ENCODE measurements at regions not wholly inside any gene's neighbourhood (a gene's known extent, or its start where the extent isn't known, plus 50 kb on each side); places are given as distances from the start of the nearest gene placed in this dataset.

DNA sequence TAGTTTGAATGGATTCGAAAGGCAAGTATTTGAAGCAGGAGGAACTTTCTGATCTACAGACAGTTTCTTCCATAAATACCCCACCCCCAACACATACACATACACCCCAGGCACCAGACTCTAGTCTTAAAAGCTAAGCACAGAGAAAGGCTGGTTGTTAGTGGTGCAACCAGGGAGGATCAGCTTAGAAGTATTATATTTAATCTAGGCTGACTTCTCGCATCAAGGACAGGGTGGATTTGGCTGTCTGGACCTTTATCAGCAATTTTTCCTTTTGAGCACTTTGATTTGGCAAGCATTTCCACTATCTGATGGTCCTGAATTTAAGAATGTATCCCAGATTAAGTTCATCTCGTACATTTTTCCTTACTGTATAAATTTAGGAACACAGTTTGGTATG, 1489.8 kb upstream of the FLRT2 start (continued):
- TF ChIP-seq, protein P1, sequence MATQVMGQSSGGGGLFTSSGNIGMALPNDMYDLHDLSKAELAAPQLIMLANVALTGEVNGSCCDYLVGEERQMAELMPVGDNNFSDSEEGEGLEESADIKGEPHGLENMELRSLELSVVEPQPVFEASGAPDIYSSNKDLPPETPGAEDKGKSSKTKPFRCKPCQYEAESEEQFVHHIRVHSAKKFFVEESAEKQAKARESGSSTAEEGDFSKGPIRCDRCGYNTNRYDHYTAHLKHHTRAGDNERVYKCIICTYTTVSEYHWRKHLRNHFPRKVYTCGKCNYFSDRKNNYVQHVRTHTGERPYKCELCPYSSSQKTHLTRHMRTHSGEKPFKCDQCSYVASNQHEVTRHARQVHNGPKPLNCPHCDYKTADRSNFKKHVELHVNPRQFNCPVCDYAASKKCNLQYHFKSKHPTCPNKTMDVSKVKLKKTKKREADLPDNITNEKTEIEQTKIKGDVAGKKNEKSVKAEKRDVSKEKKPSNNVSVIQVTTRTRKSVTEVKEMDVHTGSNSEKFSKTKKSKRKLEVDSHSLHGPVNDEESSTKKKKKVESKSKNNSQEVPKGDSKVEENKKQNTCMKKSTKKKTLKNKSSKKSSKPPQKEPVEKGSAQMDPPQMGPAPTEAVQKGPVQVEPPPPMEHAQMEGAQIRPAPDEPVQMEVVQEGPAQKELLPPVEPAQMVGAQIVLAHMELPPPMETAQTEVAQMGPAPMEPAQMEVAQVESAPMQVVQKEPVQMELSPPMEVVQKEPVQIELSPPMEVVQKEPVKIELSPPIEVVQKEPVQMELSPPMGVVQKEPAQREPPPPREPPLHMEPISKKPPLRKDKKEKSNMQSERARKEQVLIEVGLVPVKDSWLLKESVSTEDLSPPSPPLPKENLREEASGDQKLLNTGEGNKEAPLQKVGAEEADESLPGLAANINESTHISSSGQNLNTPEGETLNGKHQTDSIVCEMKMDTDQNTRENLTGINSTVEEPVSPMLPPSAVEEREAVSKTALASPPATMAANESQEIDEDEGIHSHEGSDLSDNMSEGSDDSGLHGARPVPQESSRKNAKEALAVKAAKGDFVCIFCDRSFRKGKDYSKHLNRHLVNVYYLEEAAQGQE (IDR thresholded peaks at IDR 0.05; ENCODE audit: unreplicated experiment), result no peak
- TF ChIP-seq, protein P2, sequence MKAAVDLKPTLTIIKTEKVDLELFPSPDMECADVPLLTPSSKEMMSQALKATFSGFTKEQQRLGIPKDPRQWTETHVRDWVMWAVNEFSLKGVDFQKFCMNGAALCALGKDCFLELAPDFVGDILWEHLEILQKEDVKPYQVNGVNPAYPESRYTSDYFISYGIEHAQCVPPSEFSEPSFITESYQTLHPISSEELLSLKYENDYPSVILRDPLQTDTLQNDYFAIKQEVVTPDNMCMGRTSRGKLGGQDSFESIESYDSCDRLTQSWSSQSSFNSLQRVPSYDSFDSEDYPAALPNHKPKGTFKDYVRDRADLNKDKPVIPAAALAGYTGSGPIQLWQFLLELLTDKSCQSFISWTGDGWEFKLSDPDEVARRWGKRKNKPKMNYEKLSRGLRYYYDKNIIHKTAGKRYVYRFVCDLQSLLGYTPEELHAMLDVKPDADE (IDR thresholded peaks at IDR 0.05), result no peak

DNA sequence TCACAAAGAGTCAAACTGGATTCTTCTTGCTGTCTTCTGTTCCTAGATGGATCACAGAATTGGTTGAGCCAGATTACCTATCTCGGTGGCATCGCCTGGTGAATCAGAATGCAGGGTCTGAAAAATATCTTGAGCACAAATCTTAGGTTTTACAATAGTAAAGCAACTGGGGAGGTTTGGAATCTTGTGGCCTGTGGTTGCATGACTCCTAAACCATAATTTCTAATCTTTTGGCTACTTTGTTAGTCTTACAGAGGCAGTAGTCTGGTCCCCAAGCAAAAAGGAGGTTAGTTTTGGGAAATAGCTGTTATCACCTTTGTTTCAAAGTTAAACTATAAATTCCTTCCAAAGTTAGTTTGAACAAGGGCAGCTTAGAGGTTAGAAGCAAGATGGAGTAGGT, 1488.5 kb upstream of the FLRT2 start:
- no peaks in the 10 kb centered on the region for H4K20me1 ChIP-seq (replicated peaks; ENCODE audit: insufficient read depth)
- no peaks in the 10 kb centered on the region for H3K79me2 ChIP-seq (replicated peaks; ENCODE audit: insufficient read depth)
- Mint-ChIP-seq H3K27me3 (ENCODE audit: insufficient read depth, low read depth, poor library complexity) (no peaks in the 10 kb centered on the region), H3K4me3 (no peak overlapping the region), H3K9me3 (no peaks in the 10 kb centered on the region), H3K27ac (no peak overlapping the region), H3K36me3 (ENCODE audit: low read depth) (no peaks in the 10 kb centered on the region), H3K4me1 (peaks cover 6% of the 10 kb centered on the region; the same call in 2 of the 3 replicates)
- TF ChIP-seq NANOG (IDR thresholded peaks at IDR 0.05; ENCODE audit: borderline replicate concordance), result no peak
- TF ChIP-seq ZNF114 (CRISPR knock-in tag; IDR thresholded peaks at IDR 0.05), result no peak
- TF ChIP-seq, protein P2 (IDR thresholded peaks at IDR 0.05), result no peak
- TF ChIP-seq, protein P3, sequence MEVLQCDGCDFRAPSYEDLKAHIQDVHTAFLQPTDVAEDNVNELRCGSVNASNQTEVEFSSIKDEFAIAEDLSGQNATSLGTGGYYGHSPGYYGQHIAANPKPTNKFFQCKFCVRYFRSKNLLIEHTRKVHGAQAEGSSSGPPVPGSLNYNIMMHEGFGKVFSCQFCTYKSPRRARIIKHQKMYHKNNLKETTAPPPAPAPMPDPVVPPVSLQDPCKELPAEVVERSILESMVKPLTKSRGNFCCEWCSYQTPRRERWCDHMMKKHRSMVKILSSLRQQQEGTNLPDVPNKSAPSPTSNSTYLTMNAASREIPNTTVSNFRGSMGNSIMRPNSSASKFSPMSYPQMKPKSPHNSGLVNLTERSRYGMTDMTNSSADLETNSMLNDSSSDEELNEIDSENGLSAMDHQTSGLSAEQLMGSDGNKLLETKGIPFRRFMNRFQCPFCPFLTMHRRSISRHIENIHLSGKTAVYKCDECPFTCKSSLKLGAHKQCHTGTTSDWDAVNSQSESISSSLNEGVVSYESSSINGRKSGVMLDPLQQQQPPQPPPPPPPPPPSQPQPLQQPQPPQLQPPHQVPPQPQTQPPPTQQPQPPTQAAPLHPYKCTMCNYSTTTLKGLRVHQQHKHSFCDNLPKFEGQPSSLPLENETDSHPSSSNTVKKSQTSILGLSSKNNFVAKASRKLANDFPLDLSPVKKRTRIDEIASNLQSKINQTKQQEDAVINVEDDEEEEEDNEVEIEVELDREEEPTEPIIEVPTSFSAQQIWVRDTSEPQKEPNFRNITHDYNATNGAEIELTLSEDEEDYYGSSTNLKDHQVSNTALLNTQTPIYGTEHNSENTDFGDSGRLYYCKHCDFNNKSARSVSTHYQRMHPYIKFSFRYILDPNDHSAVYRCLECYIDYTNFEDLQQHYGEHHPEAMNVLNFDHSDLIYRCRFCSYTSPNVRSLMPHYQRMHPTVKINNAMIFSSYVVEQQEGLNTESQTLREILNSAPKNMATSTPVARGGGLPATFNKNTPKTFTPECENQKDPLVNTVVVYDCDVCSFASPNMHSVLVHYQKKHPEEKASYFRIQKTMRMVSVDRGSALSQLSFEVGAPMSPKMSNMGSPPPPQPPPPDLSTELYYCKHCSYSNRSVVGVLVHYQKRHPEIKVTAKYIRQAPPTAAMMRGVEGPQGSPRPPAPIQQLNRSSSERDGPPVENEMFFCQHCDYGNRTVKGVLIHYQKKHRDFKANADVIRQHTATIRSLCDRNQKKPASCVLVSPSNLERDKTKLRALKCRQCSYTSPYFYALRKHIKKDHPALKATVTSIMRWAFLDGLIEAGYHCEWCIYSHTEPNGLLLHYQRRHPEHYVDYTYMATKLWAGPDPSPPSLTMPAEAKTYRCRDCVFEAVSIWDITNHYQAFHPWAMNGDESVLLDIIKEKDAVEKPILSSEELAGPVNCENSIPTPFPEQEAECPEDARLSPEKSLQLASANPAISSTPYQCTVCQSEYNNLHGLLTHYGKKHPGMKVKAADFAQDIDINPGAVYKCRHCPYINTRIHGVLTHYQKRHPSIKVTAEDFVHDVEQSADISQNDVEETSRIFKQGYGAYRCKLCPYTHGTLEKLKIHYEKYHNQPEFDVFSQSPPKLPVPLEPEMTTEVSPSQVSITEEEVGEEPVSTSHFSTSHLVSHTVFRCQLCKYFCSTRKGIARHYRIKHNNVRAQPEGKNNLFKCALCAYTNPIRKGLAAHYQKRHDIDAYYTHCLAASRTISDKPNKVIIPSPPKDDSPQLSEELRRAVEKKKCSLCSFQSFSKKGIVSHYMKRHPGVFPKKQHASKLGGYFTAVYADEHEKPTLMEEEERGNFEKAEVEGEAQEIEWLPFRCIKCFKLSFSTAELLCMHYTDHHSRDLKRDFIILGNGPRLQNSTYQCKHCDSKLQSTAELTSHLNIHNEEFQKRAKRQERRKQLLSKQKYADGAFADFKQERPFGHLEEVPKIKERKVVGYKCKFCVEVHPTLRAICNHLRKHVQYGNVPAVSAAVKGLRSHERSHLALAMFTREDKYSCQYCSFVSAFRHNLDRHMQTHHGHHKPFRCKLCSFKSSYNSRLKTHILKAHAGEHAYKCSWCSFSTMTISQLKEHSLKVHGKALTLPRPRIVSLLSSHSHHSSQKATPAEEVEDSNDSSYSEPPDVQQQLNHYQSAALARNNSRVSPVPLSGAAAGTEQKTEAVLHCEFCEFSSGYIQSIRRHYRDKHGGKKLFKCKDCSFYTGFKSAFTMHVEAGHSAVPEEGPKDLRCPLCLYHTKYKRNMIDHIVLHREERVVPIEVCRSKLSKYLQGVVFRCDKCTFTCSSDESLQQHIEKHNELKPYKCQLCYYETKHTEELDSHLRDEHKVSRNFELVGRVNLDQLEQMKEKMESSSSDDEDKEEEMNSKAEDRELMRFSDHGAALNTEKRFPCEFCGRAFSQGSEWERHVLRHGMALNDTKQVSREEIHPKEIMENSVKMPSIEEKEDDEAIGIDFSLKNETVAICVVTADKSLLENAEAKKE (CRISPR knock-in tag; IDR thresholded peaks at IDR 0.05), result no peak
- no peak for TF ChIP-seq EZH2phosphoT487 (IDR thresholded peaks at IDR 0.05; ENCODE audit: unreplicated experiment)
- TF ChIP-seq STAT1 (IDR thresholded peaks at IDR 0.05; ENCODE audit: unreplicated experiment), result no peak
- TF ChIP-seq JUNB (IDR thresholded peaks at IDR 0.05; ENCODE audit: unreplicated experiment), result no peak
- no peak overlapping the region for H2AFZ ChIP-seq
- no peaks in the 10 kb centered on the region for H3F3A ChIP-seq (replicated peaks; ENCODE audit: low read depth)
- no peak overlapping the region for H3K4me2 ChIP-seq
- no peak for ATAC-seq
- DNase-seq (ENCODE audit: low spot score), result no peak
- H3K9me2 ChIP-seq (ENCODE audit: insufficient read depth), result no peaks in the 10 kb centered on the region
- H3K36me3 ChIP-seq (ENCODE audit: insufficient read depth), result no peaks in the 10 kb centered on the region
- H3K4me1 ChIP-seq (ENCODE audit: insufficient read depth), result 0 out of 2 replicates have a peak, but pooled peaks cover 3% of the 10 kb centered on the region
- no peaks in the 10 kb centered on the region for H3K27me3 ChIP-seq (ENCODE audit: insufficient read depth)
- no peak overlapping the region for H3K4me3 ChIP-seq
- no peak overlapping the region for H3K27ac ChIP-seq (ENCODE audit: low read depth)

All from GM23338 (cell line).